Mammary epithelial cell (primary cell): ENCODE measurements at regions not wholly inside any gene's neighbourhood (a gene's known extent, or its start where the extent isn't known, plus 50 kb on each side); places are given as distances from the start of the nearest gene placed in this dataset.

Experiments used
- EZH2 ChIP-seq: IDR thresholded peaks from 2 replicates; pipeline ENCODE4 v1.6.1; 2012; ENCODE audit warnings: low read length, inconsistent platforms, borderline replicate concordance
- TF ChIP-seq, protein P1 (sequence below), 2 donors: IDR thresholded peaks in 1 of 2; conservative IDR thresholded peaks in 1 of 2; 2 replicates each; pipeline ENCODE4 v1.5.1; 2011 to 2012; ENCODE audit warnings: inconsistent platforms in 2 of 2, low read length in 2 of 2, mild to moderate bottlenecking in 2 of 2, control low read depth in 1 of 2, low read depth in 1 of 2; ENCODE audit not compliant: insufficient read depth in 1 of 2; ENCODE audit errors: extremely low read depth in 1 of 2

DNA sequence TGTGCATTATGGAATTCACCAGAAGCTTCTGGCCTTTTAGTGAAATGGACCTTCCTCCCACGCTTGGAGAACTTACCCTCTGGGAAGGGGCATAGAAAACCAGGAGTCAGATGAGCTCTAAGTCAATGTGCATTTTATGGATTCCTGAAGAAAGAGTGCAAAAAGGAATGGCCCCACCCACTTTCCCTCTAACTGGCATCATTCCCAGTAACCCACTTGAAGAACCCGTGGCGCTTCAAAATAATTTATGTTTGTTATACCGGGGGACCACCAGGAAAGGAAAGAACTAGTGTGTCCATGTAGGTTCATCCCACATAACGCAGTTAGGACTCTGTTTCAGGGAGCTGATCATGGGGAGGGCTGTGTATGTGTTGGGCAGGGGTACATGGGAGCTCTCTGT is 1153.4 kb downstream of the TMEM121 start:
- TF ChIP-seq, protein P1, sequence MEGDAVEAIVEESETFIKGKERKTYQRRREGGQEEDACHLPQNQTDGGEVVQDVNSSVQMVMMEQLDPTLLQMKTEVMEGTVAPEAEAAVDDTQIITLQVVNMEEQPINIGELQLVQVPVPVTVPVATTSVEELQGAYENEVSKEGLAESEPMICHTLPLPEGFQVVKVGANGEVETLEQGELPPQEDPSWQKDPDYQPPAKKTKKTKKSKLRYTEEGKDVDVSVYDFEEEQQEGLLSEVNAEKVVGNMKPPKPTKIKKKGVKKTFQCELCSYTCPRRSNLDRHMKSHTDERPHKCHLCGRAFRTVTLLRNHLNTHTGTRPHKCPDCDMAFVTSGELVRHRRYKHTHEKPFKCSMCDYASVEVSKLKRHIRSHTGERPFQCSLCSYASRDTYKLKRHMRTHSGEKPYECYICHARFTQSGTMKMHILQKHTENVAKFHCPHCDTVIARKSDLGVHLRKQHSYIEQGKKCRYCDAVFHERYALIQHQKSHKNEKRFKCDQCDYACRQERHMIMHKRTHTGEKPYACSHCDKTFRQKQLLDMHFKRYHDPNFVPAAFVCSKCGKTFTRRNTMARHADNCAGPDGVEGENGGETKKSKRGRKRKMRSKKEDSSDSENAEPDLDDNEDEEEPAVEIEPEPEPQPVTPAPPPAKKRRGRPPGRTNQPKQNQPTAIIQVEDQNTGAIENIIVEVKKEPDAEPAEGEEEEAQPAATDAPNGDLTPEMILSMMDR (conservative IDR thresholded peaks at IDR 0.05 in 1 of 2, IDR thresholded peaks at IDR 0.05 in 1 of 2; ENCODE audit: extremely low read depth in 1 of 2, insufficient read depth in 1 of 2, low read depth in 1 of 2, low read length in 2 of 2), result no peak
- TF ChIP-seq EZH2, result no peak
